ENCODE measurements at regions not wholly inside any gene's neighbourhood (a gene's known extent, or its start where the extent isn't known, plus 50 kb on each side); places are given as distances from the start of the nearest gene placed in this dataset.

- FAIRE-seq (no peak), DNase-seq (ENCODE audit: low read depth in 1 of 2, low spot score in 2 of 2) (no peak)
- Histone ChIP-seq H2BK5ac (ENCODE audit: low read depth, low read length) (no peak overlapping the region), H4K91ac (replicated peaks; ENCODE audit: insufficient read length, low read length) (no peak overlapping the region), H3K4ac (replicated peaks; ENCODE audit: insufficient read length, low read depth, low read length) (no peak overlapping the region), H3K18ac (ENCODE audit: extremely low read depth, low read length) (no peak overlapping the region), H3K9ac (replicated peaks in 1 of 4; ENCODE audit: extremely low read depth in 1 of 4, low read depth in 3 of 4, low read length in 3 of 4) (no peak overlapping the region), H4K20me1 (replicated peaks in 1 of 2; ENCODE audit: control insufficient read depth in 1 of 2, insufficient read depth in 2 of 2, low read length in 2 of 2) (no peaks in the 10 kb centered on the region), H3K23me2 (ENCODE audit: low read depth, low read length) (no peaks in the 10 kb centered on the region), H3K79me2 (ENCODE audit: control insufficient read depth in 1 of 2, insufficient read depth in 2 of 2, low read length in 2 of 2) (no peaks in the 10 kb centered on the region), H4K5ac (ENCODE audit: insufficient read length, low read depth, low read length) (no peak overlapping the region), H3K23ac (ENCODE audit: insufficient read length) (no peak overlapping the region), H2BK12ac (ENCODE audit: low read depth, low read length) (no peak overlapping the region), H2BK15ac (ENCODE audit: low read length) (no peak overlapping the region), H2AFZ (ENCODE audit: low read length) (no peak overlapping the region), H3K36me3 (ENCODE audit: control insufficient read depth in 2 of 4, insufficient read depth in 4 of 4, low read length in 3 of 4) (no peaks in the 10 kb centered on the region), H3K27ac (ENCODE audit: low read depth, low read length) (no peak overlapping the region), H3K4me3 (ENCODE audit: extremely low read depth in 1 of 4, insufficient read depth in 2 of 4, low read depth in 3 of 4, low read length in 4 of 4) (no peak overlapping the region), H3K4me1 (replicated peaks in 1 of 4; ENCODE audit: control insufficient read depth in 3 of 4, insufficient read depth in 4 of 4, low read length in 3 of 4) (no peaks in the 10 kb centered on the region), H2BK20ac (ENCODE audit: low read length) (no peak overlapping the region), H3K9me3 (ENCODE audit: insufficient read depth in 2 of 2, low read depth in 1 of 2, low read length in 1 of 2) (peaks cover 0 to 4% of the 10 kb centered on the region in 2 experiments; a peak in 1 of 4 replicates), H2AK5ac (ENCODE audit: low read depth, low read length) (no peak overlapping the region), H3K14ac (ENCODE audit: insufficient read length) (no peak overlapping the region), H3K79me1 (ENCODE audit: low read depth, low read length) (no peaks in the 10 kb centered on the region), H3K27me3 (replicated peaks in 1 of 4; ENCODE audit: control insufficient read depth in 3 of 4, extremely low read depth in 1 of 4, insufficient read depth in 3 of 4, low read length in 3 of 4) (no peaks in the 10 kb centered on the region), H3K4me2 (ENCODE audit: insufficient read depth in 1 of 2, low read depth in 2 of 2, low read length in 2 of 2) (no peak overlapping the region), H4K8ac (ENCODE audit: extremely low read depth, insufficient read depth, low read length) (no peak overlapping the region), H3K56ac (replicated peaks; ENCODE audit: insufficient read length, low read depth, low read length) (no peak overlapping the region), H2BK120ac (replicated peaks; ENCODE audit: low read depth, low read length) (no peak overlapping the region)
- WGBS, 2 experiments (ENCODE audit: extremely low coverage in 1 of 2, insufficient coverage in 1 of 2, insufficient read length in 1 of 2, insufficient replicate concordance in 2 of 2, low coverage in 1 of 2, low lambda C conversion rate in 2 of 2, missing lambda C conversion rate in 1 of 2) = 100% methylated on average over 1 of the region's 1 CpG; no CpG with 5 or more reads in 1 of the 2 experiments
- POLR2A ChIA-PET (ENCODE audit: partially characterized antibody) = no interaction called here
- CTCF ChIA-PET (ENCODE audit: partially characterized antibody) = no interaction called here
- TF ChIP-seq ASH2L (IDR thresholded peaks at IDR 0.05; ENCODE audit: low read length) (no peak), YY1 (IDR thresholded peaks at IDR 0.05; ENCODE audit: low read depth, low read length) (no peak), NRF1 (IDR thresholded peaks at IDR 0.05; ENCODE audit: low read depth, low read length) (no peak), NANOG (IDR thresholded peaks at IDR 0.05; ENCODE audit: insufficient read depth, low read depth, low read length, poor library complexity, severe bottlenecking) (no peak), TEAD4 (IDR thresholded peaks at IDR 0.05; ENCODE audit: low read depth, low read length) (no peak)
- TF ChIP-seq, protein P1, sequence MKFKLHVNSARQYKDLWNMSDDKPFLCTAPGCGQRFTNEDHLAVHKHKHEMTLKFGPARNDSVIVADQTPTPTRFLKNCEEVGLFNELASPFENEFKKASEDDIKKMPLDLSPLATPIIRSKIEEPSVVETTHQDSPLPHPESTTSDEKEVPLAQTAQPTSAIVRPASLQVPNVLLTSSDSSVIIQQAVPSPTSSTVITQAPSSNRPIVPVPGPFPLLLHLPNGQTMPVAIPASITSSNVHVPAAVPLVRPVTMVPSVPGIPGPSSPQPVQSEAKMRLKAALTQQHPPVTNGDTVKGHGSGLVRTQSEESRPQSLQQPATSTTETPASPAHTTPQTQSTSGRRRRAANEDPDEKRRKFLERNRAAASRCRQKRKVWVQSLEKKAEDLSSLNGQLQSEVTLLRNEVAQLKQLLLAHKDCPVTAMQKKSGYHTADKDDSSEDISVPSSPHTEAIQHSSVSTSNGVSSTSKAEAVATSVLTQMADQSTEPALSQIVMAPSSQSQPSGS (IDR thresholded peaks at IDR 0.05; ENCODE audit: low read length) = no peak
- TF ChIP-seq, protein P2, sequence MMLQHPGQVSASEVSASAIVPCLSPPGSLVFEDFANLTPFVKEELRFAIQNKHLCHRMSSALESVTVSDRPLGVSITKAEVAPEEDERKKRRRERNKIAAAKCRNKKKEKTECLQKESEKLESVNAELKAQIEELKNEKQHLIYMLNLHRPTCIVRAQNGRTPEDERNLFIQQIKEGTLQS (IDR thresholded peaks at IDR 0.05; ENCODE audit: insufficient read depth, low read depth, low read length) = no peak
Observed at GRCh38 chr4:35147761-35148160, 1096.6 kb downstream of the ARAP2 start.
